Hematopoietic multipotent progenitor cell treated with erythropoietin and hydrocortisone succinate and interleukin-3 and kit ligand, for 6 days (in vitro differentiated cells): ENCODE measurements at regions not wholly inside any gene's neighbourhood (a gene's known extent, or its start where the extent isn't known, plus 50 kb on each side); places are given as distances from the start of the nearest gene placed in this dataset.
"Not testable (repeated sequence)": the region's sequence is repeated elsewhere in the genome, so short reads cannot be mapped to it uniquely, and the experiment has no call there.

Source experiments
- DNase-seq: peaks from one replicate; pipeline ENCODE4 v3.0.0-alpha.2; 2015

GRCh38 chr10:65213170-65213569 is 1692.0 kb downstream of the REEP3 start:
- DNase-seq, result no peak

- no peak for DNase-seq
Measured at GRCh38 chr10:65219444-65219843, 1698.2 kb downstream of the REEP3 start.

- DNase-seq, result no peak
Measured at GRCh38 chr10:65231148-65231547, 1694.7 kb upstream of the LRRTM3 start.

GRCh38 chr10:65234261-65234660 is 1691.6 kb upstream of the LRRTM3 start:
- no peak for DNase-seq

- no peak for DNase-seq
Measured at GRCh38 chr10:65235266-65235665, 1690.6 kb upstream of the LRRTM3 start.

GRCh38 chr10:65235846-65236245 is 1690.0 kb upstream of the LRRTM3 start:
- DNase-seq, result no peak

- DNase-seq, result no peak
Measured at GRCh38 chr10:65265451-65265954, 1660.3 kb upstream of the LRRTM3 start.

GRCh38 chr10:65269551-65269950 is 1656.3 kb upstream of the LRRTM3 start:
- DNase-seq, result not testable (repeated sequence)

GRCh38 chr10:65270969-65271368 is 1654.9 kb upstream of the LRRTM3 start:
- no peak for DNase-seq

- no peak for DNase-seq
Measured at GRCh38 chr10:65273115-65273514, 1652.7 kb upstream of the LRRTM3 start.

- no peak for DNase-seq
Measured at GRCh38 chr10:65275296-65275695, 1650.5 kb upstream of the LRRTM3 start.

- no peak for DNase-seq
Measured at GRCh38 chr10:65284495-65285041, 1641.3 kb upstream of the LRRTM3 start.

GRCh38 chr10:65285726-65286125 is 1640.1 kb upstream of the LRRTM3 start:
- not testable (repeated sequence) for DNase-seq

GRCh38 chr10:65291286-65291685 is 1634.5 kb upstream of the LRRTM3 start:
- DNase-seq, result no peak

GRCh38 chr10:65292551-65292950 is 1633.3 kb upstream of the LRRTM3 start:
- no peak for DNase-seq

GRCh38 chr10:65294329-65294728 is 1631.5 kb upstream of the LRRTM3 start:
- no peak for DNase-seq

GRCh38 chr10:65301181-65301580 is 1624.7 kb upstream of the LRRTM3 start:
- DNase-seq, result no peak

- DNase-seq, result no peak
Measured at GRCh38 chr10:65306201-65306600, 1619.6 kb upstream of the LRRTM3 start.

GRCh38 chr10:65312876-65313275 is 1613.0 kb upstream of the LRRTM3 start:
- no peak for DNase-seq

GRCh38 chr10:65313406-65313805 is 1612.4 kb upstream of the LRRTM3 start:
- no peak for DNase-seq

- DNase-seq, result no peak
Measured at GRCh38 chr10:65314253-65314652, 1611.6 kb upstream of the LRRTM3 start.

- no peak for DNase-seq
Measured at GRCh38 chr10:65319493-65319892, 1606.3 kb upstream of the LRRTM3 start.

GRCh38 chr10:65320236-65321026 is 1605.4 kb upstream of the LRRTM3 start:
- no peak for DNase-seq

- no peak for DNase-seq
Measured at GRCh38 chr10:65323802-65324201, 1602.0 kb upstream of the LRRTM3 start.

GRCh38 chr10:65325913-65326312 is 1599.9 kb upstream of the LRRTM3 start:
- no peak for DNase-seq
